Mesodermal cell (in vitro differentiated cells): ENCODE measurements at regions not wholly inside any gene's neighbourhood (a gene's known extent, or its start where the extent isn't known, plus 50 kb on each side); places are given as distances from the start of the nearest gene placed in this dataset.
"Not testable (repeated sequence)": the region's sequence is repeated elsewhere in the genome, so short reads cannot be mapped to it uniquely, and the experiment has no call there.

Source experiments
- H3K27ac ChIP-seq: 2 replicates; pipeline ENCODE4 v1.7.0; 2013; ENCODE audit warnings: mild to moderate bottlenecking, low read depth, low read length, moderate library complexity; ENCODE audit not compliant: severe bottlenecking
- H3K36me3 ChIP-seq: 2 replicates; pipeline ENCODE4 v1.7.1; 2013; ENCODE audit warnings: mild to moderate bottlenecking, low read length, moderate library complexity; ENCODE audit not compliant: control insufficient read depth, insufficient read depth
- H3K4me1 ChIP-seq: one replicate; pipeline ENCODE4 v1.7.1; 2013; ENCODE audit warnings: mild to moderate bottlenecking, low read length; ENCODE audit not compliant: insufficient read depth, control insufficient read depth, poor library complexity, severe bottlenecking
- H3K4me3 ChIP-seq: 2 replicates; pipeline ENCODE4 v1.7.0; 2013; ENCODE audit warnings: low read length, control low read depth, mild to moderate bottlenecking; ENCODE audit not compliant: insufficient read depth, poor library complexity, severe bottlenecking; ENCODE audit errors: extremely low read depth
- H3K9me3 ChIP-seq: 2 replicates; pipeline ENCODE4 v1.7.1; 2013; ENCODE audit warnings: mild to moderate bottlenecking, low read length, moderate library complexity; ENCODE audit not compliant: control insufficient read depth
- WGBS, 2 experiments: methylation state at CpG; one replicate each; pipeline ENCODE4 v1.1.5; 2013; ENCODE audit warnings: missing lambda C conversion rate in 2 of 2; ENCODE audit not compliant: insufficient coverage in 2 of 2; 5-methylcytosine and 5-hydroxymethylcytosine counted together

DNA sequence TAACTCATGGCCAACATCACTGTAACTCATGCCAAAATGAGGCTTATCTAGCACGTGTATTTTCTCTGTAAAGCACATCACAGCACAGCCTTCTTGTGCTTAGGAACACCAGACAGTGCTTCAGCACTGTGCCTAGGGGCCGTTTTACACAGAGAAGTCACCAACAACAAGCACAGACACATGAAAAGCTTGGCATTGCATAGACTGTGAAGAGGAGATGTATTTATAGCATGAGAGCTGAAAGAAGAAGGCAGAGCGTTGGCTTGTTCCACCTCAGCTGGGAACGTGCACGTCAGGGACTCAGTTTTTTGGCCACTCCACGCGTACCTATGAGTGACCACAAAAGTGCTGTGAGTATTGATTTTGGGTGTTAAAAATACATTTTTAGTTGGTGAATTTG lies 116.3 kb upstream of the SFRP2 start:
- no peaks in the 10 kb centered on the region for H3K9me3 ChIP-seq
- WGBS, 2 experiments, result 90 to 97% methylated on average over 4 to 5 of the region's 7 CpGs
- no peaks in the 10 kb centered on the region for H3K36me3 ChIP-seq
- no peak overlapping the region for H3K27ac ChIP-seq
- H3K4me3 ChIP-seq, result no peak overlapping the region
- no peaks in the 10 kb centered on the region for H3K4me1 ChIP-seq

GRCh38 chr4:153904011-153904410 lies 115.1 kb upstream of the SFRP2 start:
- WGBS, 2 experiments, result 83 to 84% methylated on average over 1 to 4 of the region's 5 CpGs
- Histone ChIP-seq H3K4me3 (no peak overlapping the region), H3K9me3 (no peaks in the 10 kb centered on the region), H3K4me1 (no peaks in the 10 kb centered on the region), H3K27ac (no peak overlapping the region), H3K36me3 (no peaks in the 10 kb centered on the region)

GRCh38 chr4:153901220-153901619 lies 112.3 kb upstream of the SFRP2 start:
- Histone ChIP-seq H3K9me3 (no peaks in the 10 kb centered on the region), H3K27ac (no peak overlapping the region)
- WGBS, 2 experiments, result 91 to 92% methylated on average over 1 to 2 of the region's 2 CpGs

GRCh38 chr4:153900426-153900825 lies 111.5 kb upstream of the SFRP2 start:
- Histone ChIP-seq H3K4me1 (no peaks in the 10 kb centered on the region), H3K36me3 (no peaks in the 10 kb centered on the region), H3K27ac (no peak overlapping the region), H3K9me3 (no peaks in the 10 kb centered on the region), H3K4me3 (no peak overlapping the region)
- 79 to 80% methylated on average over 5 to 6 of the region's 6 CpGs for WGBS, 2 experiments

More at GRCh38 chr4:153901220-153901619, 112.3 kb upstream of the SFRP2 start:
- Histone ChIP-seq H3K4me1 (no peaks in the 10 kb centered on the region), H3K4me3 (no peak overlapping the region), H3K36me3 (no peaks in the 10 kb centered on the region)

GRCh38 chr4:153890761-153891160 lies 101.9 kb upstream of the SFRP2 start:
- H3K36me3 ChIP-seq, result no peaks in the 10 kb centered on the region
- WGBS, 2 experiments, result 100% methylated on average over 1 to 2 of the region's 4 CpGs
- no peak overlapping the region for H3K27ac ChIP-seq

GRCh38 chr4:153887217-153887616 lies 98.3 kb upstream of the SFRP2 start:
- Histone ChIP-seq H3K27ac (no peak overlapping the region), H3K9me3 (no peaks in the 10 kb centered on the region), H3K4me1 (no peaks in the 10 kb centered on the region), H3K4me3 (no peak overlapping the region), H3K36me3 (no peaks in the 10 kb centered on the region)

More at GRCh38 chr4:153890761-153891160, 101.9 kb upstream of the SFRP2 start:
- Histone ChIP-seq H3K4me3 (no peak overlapping the region), H3K9me3 (no peaks in the 10 kb centered on the region), H3K4me1 (no peaks in the 10 kb centered on the region)

- WGBS, 2 experiments, result 86% methylated on average over 1 of the region's 1 CpG; no CpG with 5 or more reads in 1 of the 2 experiments
- no peak overlapping the region for H3K4me3 ChIP-seq
- H3K27ac ChIP-seq, result no peak overlapping the region
- no peaks in the 10 kb centered on the region for H3K36me3 ChIP-seq
- H3K4me1 ChIP-seq, result no peaks in the 10 kb centered on the region
- H3K9me3 ChIP-seq, result peaks cover 23% of the 10 kb centered on the region
Observed at GRCh38 chr4:153884325-153884724, 95.4 kb upstream of the SFRP2 start.

GRCh38 chr4:153880983-153881382 lies 92.1 kb upstream of the SFRP2 start:
- H3K9me3 ChIP-seq, result peaks cover 27% of the 10 kb centered on the region
- H3K36me3 ChIP-seq, result no peaks in the 10 kb centered on the region
- 90 to 100% methylated on average over 2 of the region's 2 CpGs for WGBS, 2 experiments
- H3K4me3 ChIP-seq, result no peak overlapping the region
- H3K27ac ChIP-seq, result no peak overlapping the region
- no peaks in the 10 kb centered on the region for H3K4me1 ChIP-seq

DNA sequence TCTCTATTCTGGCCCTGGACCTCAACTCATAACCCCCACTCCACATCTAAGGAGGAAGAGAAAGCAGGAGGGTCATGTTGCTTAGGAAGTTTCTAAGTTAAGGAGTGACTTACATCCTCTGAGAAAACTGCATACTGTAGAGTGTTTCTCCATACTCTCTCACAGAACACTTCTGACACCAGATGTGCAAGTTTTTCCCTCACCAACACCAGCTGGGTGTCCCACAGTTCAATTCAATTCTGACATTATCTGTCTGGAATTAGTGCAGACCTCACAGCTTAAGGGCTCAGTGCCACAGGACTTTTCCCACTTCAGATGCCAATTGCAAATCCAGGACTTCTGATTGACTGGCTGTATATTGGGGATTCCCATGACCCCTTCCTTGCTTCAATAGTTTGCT lies 89.0 kb upstream of the SFRP2 start:
- no peak overlapping the region for H3K27ac ChIP-seq
- H3K4me1 ChIP-seq, result no peaks in the 10 kb centered on the region
- peaks cover 27% of the 10 kb centered on the region for H3K9me3 ChIP-seq
- no peak overlapping the region for H3K4me3 ChIP-seq
- H3K36me3 ChIP-seq, result no peaks in the 10 kb centered on the region

GRCh38 chr4:153873741-153874140 lies 84.9 kb upstream of the SFRP2 start:
- Histone ChIP-seq H3K9me3 (peaks cover 3% of the 10 kb centered on the region), H3K36me3 (no peaks in the 10 kb centered on the region)
- WGBS, 2 experiments, result no CpG with 5 or more reads among the region's 1 CpG

DNA sequence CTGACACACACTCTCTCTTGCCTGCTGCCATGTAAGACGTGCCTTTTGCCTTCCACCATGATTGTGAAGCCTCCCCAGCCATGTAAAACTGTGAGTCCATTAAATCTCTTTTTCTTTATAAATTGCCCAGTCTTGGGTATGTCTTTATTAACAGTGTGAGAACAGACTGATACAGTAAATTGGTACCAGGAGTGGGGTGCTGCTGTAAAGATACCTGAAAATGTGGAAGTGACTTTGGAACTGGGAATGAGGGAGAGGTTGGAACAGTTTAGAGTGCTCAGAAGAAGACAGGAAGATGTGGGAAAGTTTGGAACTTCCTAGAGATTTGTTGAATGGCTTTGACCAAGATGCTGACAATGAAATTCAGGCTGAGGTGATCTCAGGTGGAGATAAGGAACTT lies 77.9 kb upstream of the SFRP2 start:
- H3K4me1 ChIP-seq, H3K27ac ChIP-seq, H3K36me3 ChIP-seq, H3K4me3 ChIP-seq: not testable (repeated sequence)
- H3K9me3 ChIP-seq, result peaks cover 25% of the 10 kb centered on the region
- WGBS, 2 experiments, result no CpG with 5 or more reads among the region's 1 CpG

More at GRCh38 chr4:153873741-153874140, 84.9 kb upstream of the SFRP2 start:
- no peaks in the 10 kb centered on the region for H3K4me1 ChIP-seq
- no peak overlapping the region for H3K27ac ChIP-seq
- H3K4me3 ChIP-seq, result no peak overlapping the region

DNA sequence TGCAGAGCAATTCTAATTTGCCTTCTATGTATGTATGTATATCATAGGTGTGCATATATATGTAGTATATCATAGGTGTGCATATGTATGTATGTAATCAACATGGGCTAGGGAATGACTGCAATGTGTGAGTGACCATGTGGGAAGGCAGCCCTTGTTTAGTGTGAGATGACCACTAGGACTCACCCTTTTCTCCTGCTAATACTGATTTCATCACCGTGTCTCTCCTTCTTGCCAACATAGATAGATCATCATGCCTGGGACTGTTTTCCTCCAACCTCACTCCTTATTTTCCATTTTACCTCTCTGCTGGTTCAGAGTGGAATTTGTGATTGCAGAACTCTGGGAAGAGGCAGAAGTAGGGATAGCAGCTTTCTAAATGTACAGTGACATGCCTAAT lies 63.6 kb upstream of the SFRP2 start:
- H3K27ac ChIP-seq, result no peak overlapping the region
- no peaks in the 10 kb centered on the region for H3K9me3 ChIP-seq
- no peaks in the 10 kb centered on the region for H3K36me3 ChIP-seq
- H3K4me3 ChIP-seq, result no peak overlapping the region
- WGBS, 2 experiments, result no CpG with 5 or more reads among the region's 1 CpG
- H3K4me1 ChIP-seq, result no peaks in the 10 kb centered on the region
